ENCODE measurements at regions not wholly inside any gene's neighbourhood (a gene's known extent, or its start where the extent isn't known, plus 50 kb on each side); places are given as distances from the start of the nearest gene placed in this dataset.

DNA sequence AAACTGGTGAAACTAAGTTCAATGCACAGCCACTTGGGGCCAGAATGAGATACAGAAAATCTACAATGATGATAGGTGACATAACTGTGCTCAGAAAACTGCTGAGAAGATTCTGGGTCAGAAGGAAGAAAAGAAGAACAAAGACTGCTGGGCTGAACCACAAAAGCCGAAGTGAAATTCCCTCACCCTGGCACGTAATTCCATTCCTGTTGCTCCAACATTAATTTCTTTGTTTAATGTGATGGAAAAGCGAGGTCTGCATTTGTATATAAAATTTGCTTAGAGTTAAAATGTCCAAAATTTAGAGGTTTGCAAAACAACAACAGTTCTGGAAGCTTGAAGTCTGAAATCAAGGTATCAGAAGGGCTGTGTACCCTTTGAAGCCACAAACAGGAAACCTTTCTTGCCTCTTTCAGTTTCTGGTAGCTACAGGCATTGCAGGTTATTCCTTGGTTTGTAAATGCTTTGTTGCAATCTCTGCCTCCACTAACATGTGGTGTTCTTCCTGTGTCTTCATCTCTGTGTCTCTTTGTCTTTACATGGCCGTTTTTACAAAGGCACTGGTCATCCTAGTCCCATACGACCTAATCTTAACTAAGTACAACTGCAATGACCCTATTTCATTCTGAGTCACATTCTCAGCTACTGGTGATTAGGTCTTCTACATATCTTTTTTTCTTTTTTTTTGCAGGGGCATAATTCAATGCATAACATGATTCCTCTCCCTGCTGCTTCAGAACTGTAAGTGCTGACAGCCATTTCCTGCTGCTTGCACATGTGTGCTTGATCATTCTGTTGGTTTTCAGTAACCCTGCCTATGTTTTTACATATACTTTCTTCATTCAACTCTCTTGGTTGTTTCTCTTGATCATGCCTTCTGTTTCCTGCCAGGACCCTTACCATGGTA lies 603.0 kb upstream of the CDH8 start:
- no peaks in the 10 kb centered on the region for H3K36me3 ChIP-seq (ENCODE audit: control insufficient read depth, insufficient read depth, low read length)
- BruUV-seq (replicated peaks), result no TSS peak
- no peak overlapping the region for H3K4me3 ChIP-seq (ENCODE audit: low read depth, low read length)
- no peaks in the 10 kb centered on the region for H3K27me3 ChIP-seq (replicated peaks; ENCODE audit: control insufficient read depth, insufficient read depth, low read length)
- no peaks in the 10 kb centered on the region for H3K4me1 ChIP-seq
- Mint-ChIP-seq H3K36me3 (ENCODE audit: insufficient read depth, unreplicated experiment) (no peaks in the 10 kb centered on the region), H3K4me3 (ENCODE audit: unreplicated experiment) (no peak overlapping the region), H3K27me3 (ENCODE audit: insufficient read depth, unreplicated experiment) (no peaks in the 10 kb centered on the region), H3K27ac (ENCODE audit: unreplicated experiment) (no peak overlapping the region), H3K4me1 (ENCODE audit: low read depth, unreplicated experiment) (no peaks in the 10 kb centered on the region), H3K9me3 (ENCODE audit: unreplicated experiment) (no peaks in the 10 kb centered on the region)
- no peaks in the 10 kb centered on the region for H3K9me3 ChIP-seq
- TF ChIP-seq, protein P1, sequence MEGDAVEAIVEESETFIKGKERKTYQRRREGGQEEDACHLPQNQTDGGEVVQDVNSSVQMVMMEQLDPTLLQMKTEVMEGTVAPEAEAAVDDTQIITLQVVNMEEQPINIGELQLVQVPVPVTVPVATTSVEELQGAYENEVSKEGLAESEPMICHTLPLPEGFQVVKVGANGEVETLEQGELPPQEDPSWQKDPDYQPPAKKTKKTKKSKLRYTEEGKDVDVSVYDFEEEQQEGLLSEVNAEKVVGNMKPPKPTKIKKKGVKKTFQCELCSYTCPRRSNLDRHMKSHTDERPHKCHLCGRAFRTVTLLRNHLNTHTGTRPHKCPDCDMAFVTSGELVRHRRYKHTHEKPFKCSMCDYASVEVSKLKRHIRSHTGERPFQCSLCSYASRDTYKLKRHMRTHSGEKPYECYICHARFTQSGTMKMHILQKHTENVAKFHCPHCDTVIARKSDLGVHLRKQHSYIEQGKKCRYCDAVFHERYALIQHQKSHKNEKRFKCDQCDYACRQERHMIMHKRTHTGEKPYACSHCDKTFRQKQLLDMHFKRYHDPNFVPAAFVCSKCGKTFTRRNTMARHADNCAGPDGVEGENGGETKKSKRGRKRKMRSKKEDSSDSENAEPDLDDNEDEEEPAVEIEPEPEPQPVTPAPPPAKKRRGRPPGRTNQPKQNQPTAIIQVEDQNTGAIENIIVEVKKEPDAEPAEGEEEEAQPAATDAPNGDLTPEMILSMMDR (IDR thresholded peaks at IDR 0.05; ENCODE audit: insufficient read depth in 1 of 2, low read depth in 1 of 2, low read length in 1 of 2, severe bottlenecking in 1 of 2, unreplicated experiment in 1 of 2), result no peak
- no peak for DNase-seq
- ChIA-PET CTCF (no interaction called here), POLR2A (no interaction called here)
- intact Hi-C loops (cut with micrococcal nuclease; ENCODE audit: unreplicated experiment), result no loop called here

DNA sequence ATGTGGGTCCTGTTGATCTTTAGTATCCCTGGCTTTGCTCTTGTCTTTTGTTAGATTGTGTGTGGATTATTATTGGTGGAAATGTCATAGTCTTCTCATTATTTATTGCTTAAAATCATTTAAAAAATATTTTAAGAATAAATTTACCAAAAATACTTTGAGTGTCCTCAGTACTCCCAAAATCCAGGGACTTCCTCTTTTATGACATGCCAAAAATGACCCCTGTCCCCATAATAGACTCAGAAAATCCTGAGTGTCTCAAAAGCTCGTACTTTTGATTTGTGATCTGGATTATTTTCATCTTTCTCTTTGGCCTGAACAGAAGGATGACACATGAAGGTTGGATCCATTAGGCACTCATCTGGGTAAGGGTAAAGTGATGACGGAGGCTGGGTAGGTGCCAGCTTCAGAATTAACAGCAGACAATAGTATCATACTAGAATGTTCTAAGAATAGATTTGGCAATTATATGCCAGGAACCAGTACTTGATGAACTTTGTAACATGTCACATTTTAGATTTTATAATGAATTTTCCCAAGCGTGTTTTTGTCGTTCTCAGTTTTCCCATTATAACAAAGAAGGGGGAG lies 602.2 kb upstream of the CDH8 start:
- Histone ChIP-seq H3K4me3 (ENCODE audit: low read depth, low read length) (no peak overlapping the region), H3K9me3 (no peaks in the 10 kb centered on the region), H3K36me3 (ENCODE audit: control insufficient read depth, insufficient read depth, low read length) (no peaks in the 10 kb centered on the region), H3K27me3 (replicated peaks; ENCODE audit: control insufficient read depth, insufficient read depth, low read length) (no peaks in the 10 kb centered on the region), H3K4me1 (no peaks in the 10 kb centered on the region)
- H3K9me3 Mint-ChIP-seq (ENCODE audit: unreplicated experiment), result no peaks in the 10 kb centered on the region
- no peaks in the 10 kb centered on the region for H3K36me3 Mint-ChIP-seq (ENCODE audit: insufficient read depth, unreplicated experiment)
- no TSS peak for BruUV-seq (replicated peaks)
- intact Hi-C loops (cut with micrococcal nuclease; ENCODE audit: unreplicated experiment), result no loop called here
- ChIA-PET POLR2A (no interaction called here), CTCF (no interaction called here)
- H3K4me3 Mint-ChIP-seq (ENCODE audit: unreplicated experiment), result no peak overlapping the region
- no peaks in the 10 kb centered on the region for H3K27me3 Mint-ChIP-seq (ENCODE audit: insufficient read depth, unreplicated experiment)
- TF ChIP-seq, protein P1 (IDR thresholded peaks at IDR 0.05; ENCODE audit: insufficient read depth in 1 of 2, low read depth in 1 of 2, low read length in 1 of 2, severe bottlenecking in 1 of 2, unreplicated experiment in 1 of 2), result no peak
- no peaks in the 10 kb centered on the region for H3K4me1 Mint-ChIP-seq (ENCODE audit: low read depth, unreplicated experiment)
- DNase-seq, result no peak
- no peak overlapping the region for H3K27ac Mint-ChIP-seq (ENCODE audit: unreplicated experiment)

DNA sequence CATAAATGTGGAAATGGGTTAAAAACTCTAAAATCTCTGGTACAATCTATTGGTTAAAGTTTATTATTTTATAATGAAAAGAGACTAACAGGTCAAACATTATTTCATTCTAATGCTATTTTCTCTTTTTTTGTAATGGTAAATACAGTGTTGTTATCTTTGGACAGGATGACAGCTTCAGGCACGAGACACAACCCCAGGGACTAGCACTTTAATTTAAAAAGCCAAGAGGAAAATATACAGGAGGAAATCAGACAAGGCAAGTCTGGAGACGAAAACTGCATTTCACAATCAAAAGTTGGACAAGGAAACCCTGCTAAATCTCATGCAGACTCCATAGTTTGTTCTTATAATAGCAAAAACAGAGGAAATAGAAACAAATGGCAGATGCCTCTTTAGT lies 589.1 kb upstream of the CDH8 start:
- H3K4me1 Mint-ChIP-seq (ENCODE audit: low read depth, unreplicated experiment), result no peaks in the 10 kb centered on the region
- Histone ChIP-seq H3K27me3 (replicated peaks; ENCODE audit: control insufficient read depth, insufficient read depth, low read length) (no peaks in the 10 kb centered on the region), H3K4me3 (ENCODE audit: low read depth, low read length) (no peak overlapping the region), H3K9me3 (peaks cover 2% of the 10 kb centered on the region; the same call in 1 of the 2 replicates), H3K36me3 (ENCODE audit: control insufficient read depth, insufficient read depth, low read length) (no peaks in the 10 kb centered on the region), H3K4me1 (no peaks in the 10 kb centered on the region)
- POLR2A ChIA-PET, result no interaction called here
- no TSS peak for BruUV-seq (replicated peaks)
- no peaks in the 10 kb centered on the region for H3K36me3 Mint-ChIP-seq (ENCODE audit: insufficient read depth, unreplicated experiment)
- no peak overlapping the region for H3K4me3 Mint-ChIP-seq (ENCODE audit: unreplicated experiment)
- TF ChIP-seq, protein P1 (IDR thresholded peaks at IDR 0.05; ENCODE audit: insufficient read depth in 1 of 2, low read depth in 1 of 2, low read length in 1 of 2, severe bottlenecking in 1 of 2, unreplicated experiment in 1 of 2), result no peak
- intact Hi-C loops (cut with micrococcal nuclease; ENCODE audit: unreplicated experiment), result no loop called here
- H3K27me3 Mint-ChIP-seq (ENCODE audit: insufficient read depth, unreplicated experiment), result no peaks in the 10 kb centered on the region
- H3K27ac Mint-ChIP-seq (ENCODE audit: unreplicated experiment), result no peak overlapping the region
- no peak for DNase-seq
- no peaks in the 10 kb centered on the region for H3K9me3 Mint-ChIP-seq (ENCODE audit: unreplicated experiment)
- CTCF ChIA-PET, result no interaction called here
